ENCODE measurements at regions not wholly inside any gene's neighbourhood (a gene's known extent, or its start where the extent isn't known, plus 50 kb on each side); places are given as distances from the start of the nearest gene placed in this dataset.

DNA sequence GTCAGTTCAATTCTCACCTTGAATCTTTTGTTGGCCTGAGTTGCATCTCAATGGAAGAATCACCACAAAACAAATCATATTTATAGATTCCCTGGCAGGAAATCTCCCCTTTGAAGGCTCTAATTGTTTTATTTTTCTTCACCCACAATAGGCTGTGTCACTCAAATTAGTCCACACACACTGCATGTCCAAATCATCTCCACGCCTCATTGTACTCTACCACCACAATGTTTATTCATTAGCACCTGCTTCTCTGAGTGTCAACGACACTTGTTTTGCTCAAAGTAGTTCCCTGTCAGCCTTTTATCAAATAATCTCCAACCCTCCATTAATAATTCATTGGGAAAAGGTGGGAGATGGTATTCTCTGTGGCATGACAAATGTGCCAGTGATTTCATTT, 164.3 kb downstream of the ABCC12 start:
- no peaks in the 10 kb centered on the region for H3K36me3 ChIP-seq (ENCODE audit: insufficient read depth)
- no peaks in the 10 kb centered on the region for H4K20me1 ChIP-seq (replicated peaks; ENCODE audit: insufficient read depth)
- H3K27me3 ChIP-seq (ENCODE audit: insufficient read depth) = no peaks in the 10 kb centered on the region
- no peaks in the 10 kb centered on the region; the same call in 2 of the 3 replicates for H3K36me3 Mint-ChIP-seq (ENCODE audit: low read depth)
- H3K4me1 Mint-ChIP-seq = no peaks in the 10 kb centered on the region
- H3K79me2 ChIP-seq (replicated peaks; ENCODE audit: insufficient read depth) = no peaks in the 10 kb centered on the region
- no peak overlapping the region for H3K27ac Mint-ChIP-seq
- H3K27me3 Mint-ChIP-seq (ENCODE audit: insufficient read depth, low read depth, poor library complexity) = no peaks in the 10 kb centered on the region
- TF ChIP-seq CREB1 (CRISPR knock-in tag; IDR thresholded peaks at IDR 0.05; ENCODE audit: low read depth) = no peak
- TF ChIP-seq EZH2 (IDR thresholded peaks at IDR 0.05; ENCODE audit: low read depth, unreplicated experiment) = no peak
- TF ChIP-seq EZH2phosphoT487 (IDR thresholded peaks at IDR 0.05; ENCODE audit: unreplicated experiment) = no peak
- TF ChIP-seq STAT1 (IDR thresholded peaks at IDR 0.05; ENCODE audit: unreplicated experiment) = no peak
- TF ChIP-seq, protein P1, sequence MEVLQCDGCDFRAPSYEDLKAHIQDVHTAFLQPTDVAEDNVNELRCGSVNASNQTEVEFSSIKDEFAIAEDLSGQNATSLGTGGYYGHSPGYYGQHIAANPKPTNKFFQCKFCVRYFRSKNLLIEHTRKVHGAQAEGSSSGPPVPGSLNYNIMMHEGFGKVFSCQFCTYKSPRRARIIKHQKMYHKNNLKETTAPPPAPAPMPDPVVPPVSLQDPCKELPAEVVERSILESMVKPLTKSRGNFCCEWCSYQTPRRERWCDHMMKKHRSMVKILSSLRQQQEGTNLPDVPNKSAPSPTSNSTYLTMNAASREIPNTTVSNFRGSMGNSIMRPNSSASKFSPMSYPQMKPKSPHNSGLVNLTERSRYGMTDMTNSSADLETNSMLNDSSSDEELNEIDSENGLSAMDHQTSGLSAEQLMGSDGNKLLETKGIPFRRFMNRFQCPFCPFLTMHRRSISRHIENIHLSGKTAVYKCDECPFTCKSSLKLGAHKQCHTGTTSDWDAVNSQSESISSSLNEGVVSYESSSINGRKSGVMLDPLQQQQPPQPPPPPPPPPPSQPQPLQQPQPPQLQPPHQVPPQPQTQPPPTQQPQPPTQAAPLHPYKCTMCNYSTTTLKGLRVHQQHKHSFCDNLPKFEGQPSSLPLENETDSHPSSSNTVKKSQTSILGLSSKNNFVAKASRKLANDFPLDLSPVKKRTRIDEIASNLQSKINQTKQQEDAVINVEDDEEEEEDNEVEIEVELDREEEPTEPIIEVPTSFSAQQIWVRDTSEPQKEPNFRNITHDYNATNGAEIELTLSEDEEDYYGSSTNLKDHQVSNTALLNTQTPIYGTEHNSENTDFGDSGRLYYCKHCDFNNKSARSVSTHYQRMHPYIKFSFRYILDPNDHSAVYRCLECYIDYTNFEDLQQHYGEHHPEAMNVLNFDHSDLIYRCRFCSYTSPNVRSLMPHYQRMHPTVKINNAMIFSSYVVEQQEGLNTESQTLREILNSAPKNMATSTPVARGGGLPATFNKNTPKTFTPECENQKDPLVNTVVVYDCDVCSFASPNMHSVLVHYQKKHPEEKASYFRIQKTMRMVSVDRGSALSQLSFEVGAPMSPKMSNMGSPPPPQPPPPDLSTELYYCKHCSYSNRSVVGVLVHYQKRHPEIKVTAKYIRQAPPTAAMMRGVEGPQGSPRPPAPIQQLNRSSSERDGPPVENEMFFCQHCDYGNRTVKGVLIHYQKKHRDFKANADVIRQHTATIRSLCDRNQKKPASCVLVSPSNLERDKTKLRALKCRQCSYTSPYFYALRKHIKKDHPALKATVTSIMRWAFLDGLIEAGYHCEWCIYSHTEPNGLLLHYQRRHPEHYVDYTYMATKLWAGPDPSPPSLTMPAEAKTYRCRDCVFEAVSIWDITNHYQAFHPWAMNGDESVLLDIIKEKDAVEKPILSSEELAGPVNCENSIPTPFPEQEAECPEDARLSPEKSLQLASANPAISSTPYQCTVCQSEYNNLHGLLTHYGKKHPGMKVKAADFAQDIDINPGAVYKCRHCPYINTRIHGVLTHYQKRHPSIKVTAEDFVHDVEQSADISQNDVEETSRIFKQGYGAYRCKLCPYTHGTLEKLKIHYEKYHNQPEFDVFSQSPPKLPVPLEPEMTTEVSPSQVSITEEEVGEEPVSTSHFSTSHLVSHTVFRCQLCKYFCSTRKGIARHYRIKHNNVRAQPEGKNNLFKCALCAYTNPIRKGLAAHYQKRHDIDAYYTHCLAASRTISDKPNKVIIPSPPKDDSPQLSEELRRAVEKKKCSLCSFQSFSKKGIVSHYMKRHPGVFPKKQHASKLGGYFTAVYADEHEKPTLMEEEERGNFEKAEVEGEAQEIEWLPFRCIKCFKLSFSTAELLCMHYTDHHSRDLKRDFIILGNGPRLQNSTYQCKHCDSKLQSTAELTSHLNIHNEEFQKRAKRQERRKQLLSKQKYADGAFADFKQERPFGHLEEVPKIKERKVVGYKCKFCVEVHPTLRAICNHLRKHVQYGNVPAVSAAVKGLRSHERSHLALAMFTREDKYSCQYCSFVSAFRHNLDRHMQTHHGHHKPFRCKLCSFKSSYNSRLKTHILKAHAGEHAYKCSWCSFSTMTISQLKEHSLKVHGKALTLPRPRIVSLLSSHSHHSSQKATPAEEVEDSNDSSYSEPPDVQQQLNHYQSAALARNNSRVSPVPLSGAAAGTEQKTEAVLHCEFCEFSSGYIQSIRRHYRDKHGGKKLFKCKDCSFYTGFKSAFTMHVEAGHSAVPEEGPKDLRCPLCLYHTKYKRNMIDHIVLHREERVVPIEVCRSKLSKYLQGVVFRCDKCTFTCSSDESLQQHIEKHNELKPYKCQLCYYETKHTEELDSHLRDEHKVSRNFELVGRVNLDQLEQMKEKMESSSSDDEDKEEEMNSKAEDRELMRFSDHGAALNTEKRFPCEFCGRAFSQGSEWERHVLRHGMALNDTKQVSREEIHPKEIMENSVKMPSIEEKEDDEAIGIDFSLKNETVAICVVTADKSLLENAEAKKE (CRISPR knock-in tag; IDR thresholded peaks at IDR 0.05) = no peak
- TF ChIP-seq ZNF114 (CRISPR knock-in tag; IDR thresholded peaks at IDR 0.05) = no peak
- TF ChIP-seq ZNF331 (CRISPR knock-in tag; IDR thresholded peaks at IDR 0.05; ENCODE audit: low read depth) = no peak
- no peak for TF ChIP-seq REST (IDR thresholded peaks at IDR 0.05; ENCODE audit: unreplicated experiment)
- no peak for TF ChIP-seq NANOG (IDR thresholded peaks at IDR 0.05; ENCODE audit: borderline replicate concordance)
- no peak for TF ChIP-seq CTCF (conservative IDR thresholded peaks at IDR 0.05; ENCODE audit: low read depth in 2 of 2)
- ATAC-seq = no peak
- no peaks in the 10 kb centered on the region for H3K4me1 ChIP-seq (ENCODE audit: insufficient read depth)
- H3K4me3 ChIP-seq = no peak overlapping the region
- no peak overlapping the region for H3K4me2 ChIP-seq
- H2AFZ ChIP-seq = peak overlapping the region; percentile 60; the same call in 1 of the 2 replicates
- no peak overlapping the region for H3K4me3 Mint-ChIP-seq
- no peaks in the 10 kb centered on the region for H3F3A ChIP-seq (replicated peaks; ENCODE audit: low read depth)
- H3K9me3 Mint-ChIP-seq = peaks cover 12% of the 10 kb centered on the region
- H3K27ac ChIP-seq (ENCODE audit: low read depth) = no peak overlapping the region
- H3K9me2 ChIP-seq (ENCODE audit: insufficient read depth) = peaks cover 2% of the 10 kb centered on the region; the same call in 1 of the 2 replicates
- DNase-seq (ENCODE audit: low spot score) = no peak
